GM23338 (cell line): ENCODE measurements at regions not wholly inside any gene's neighbourhood (a gene's known extent, or its start where the extent isn't known, plus 50 kb on each side); places are given as distances from the start of the nearest gene placed in this dataset.

ENCODE experiments used
- ATAC-seq: fragments of 200-7000 bp; cut with Tn5 transposase; 3 replicates; pipeline ENCODE4 v1.9.1; 2020
- DNase-seq: peaks from one replicate; pipeline ENCODE4 v3.0.0-alpha.2; 2015; ENCODE audit warnings: low spot score
- H2AFZ ChIP-seq: fragments of 200-600 bp; sonication (generic); 2 replicates; pipeline ENCODE4 v1.8.0; 2016; ENCODE audit warnings: antibody characterized with exemption, mild to moderate bottlenecking, moderate library complexity
- H3F3A ChIP-seq: fragments of 200-600 bp; sonication (generic); replicated peaks from 2 replicates; pipeline ENCODE4 v1.8.0; 2017; ENCODE audit warnings: antibody characterized with exemption, mixed run types, low read depth
- H3K27ac ChIP-seq: fragments of 200-600 bp; sonication (generic); 2 replicates; pipeline ENCODE4 v1.6.1; 2016; ENCODE audit warnings: low read depth
- H3K27me3 ChIP-seq: fragments of 200-600 bp; sonication (generic); 2 replicates; pipeline ENCODE4 v1.8.0; 2016; ENCODE audit warnings: mild to moderate bottlenecking, mixed run types, moderate library complexity; ENCODE audit not compliant: insufficient read depth
- H3K36me3 ChIP-seq: fragments of 200-600 bp; sonication (generic); 2 replicates; pipeline ENCODE4 v1.8.0; 2016; ENCODE audit warnings: mild to moderate bottlenecking; ENCODE audit not compliant: insufficient read depth
- H3K4me1 ChIP-seq: fragments of 200-600 bp; sonication (generic); 2 replicates; pipeline ENCODE4 v1.8.0; 2016; ENCODE audit warnings: mild to moderate bottlenecking, moderate library complexity; ENCODE audit not compliant: insufficient read depth
- H3K4me2 ChIP-seq: fragments of 200-600 bp; sonication (generic); 2 replicates; pipeline ENCODE4 v1.7.1; 2017; ENCODE audit warnings: mixed run types
- H3K4me3 ChIP-seq: fragments of 200-600 bp; sonication (generic); 2 replicates; pipeline ENCODE4 v1.6.1; 2016; ENCODE audit warnings: mixed run types
- H3K79me2 ChIP-seq: fragments of 200-600 bp; sonication (generic); replicated peaks from 2 replicates; pipeline ENCODE4 v1.8.0; 2017; ENCODE audit warnings: mild to moderate bottlenecking; ENCODE audit not compliant: insufficient read depth
- H3K9me2 ChIP-seq: fragments of 200-600 bp; sonication (generic); 2 replicates; pipeline ENCODE4 v1.8.0; 2017; ENCODE audit not compliant: insufficient read depth
- H4K20me1 ChIP-seq: fragments of 200-600 bp; sonication (generic); replicated peaks from 2 replicates; pipeline ENCODE4 v1.8.0; 2017; ENCODE audit warnings: mild to moderate bottlenecking; ENCODE audit not compliant: insufficient read depth
- H3K27ac Mint-ChIP-seq: 2 replicates; pipeline ENCODE4 v1.8.0; 2020; ENCODE audit warnings: inconsistent platforms, mild to moderate bottlenecking, moderate library complexity, mixed read lengths
- H3K27me3 Mint-ChIP-seq: 3 replicates; pipeline ENCODE4 v1.8.0; 2022; ENCODE audit warnings: low read depth, mild to moderate bottlenecking, moderate library complexity, mixed read lengths, inconsistent platforms; ENCODE audit not compliant: insufficient read depth, poor library complexity
- H3K36me3 Mint-ChIP-seq: 3 replicates; pipeline ENCODE4 v1.8.0; 2021; ENCODE audit warnings: low read depth, mild to moderate bottlenecking, inconsistent platforms, moderate library complexity, mixed read lengths
- H3K4me1 Mint-ChIP-seq: 3 replicates; pipeline ENCODE4 v1.8.0; 2020; ENCODE audit warnings: mild to moderate bottlenecking, inconsistent platforms, mixed read lengths
- H3K4me3 Mint-ChIP-seq: 3 replicates; pipeline ENCODE4 v1.8.0; 2021; ENCODE audit warnings: moderate library complexity, mild to moderate bottlenecking, inconsistent platforms, mixed read lengths
- H3K9me3 Mint-ChIP-seq: 3 replicates; pipeline ENCODE4 v1.8.0; 2020; ENCODE audit warnings: moderate library complexity, mild to moderate bottlenecking, inconsistent platforms, mixed read lengths
- CREB1 ChIP-seq: fragments of 250-450 bp; sonication (Bioruptor Pico); IDR thresholded peaks from 2 replicates; pipeline ENCODE4 v1.5.0; 2020; ENCODE audit warnings: low read depth, mild to moderate bottlenecking, moderate library complexity
- CTCF ChIP-seq, 2 experiments: fragments of 200-600 bp in 1 of 2; sonication (generic) in 1 of 2; conservative IDR thresholded peaks; 2 replicates each; pipeline versions ENCODE4 v1.5.1 to v1.6.1; 2016 to 2017; ENCODE audit warnings: antibody characterized with exemption in 2 of 2, low read depth in 2 of 2, mild to moderate bottlenecking in 2 of 2, moderate library complexity in 1 of 2
- ETS1 ChIP-seq: IDR thresholded peaks from 2 replicates; pipeline ENCODE4 v1.6.1; 2016; ENCODE audit warnings: antibody characterized with exemption
- EZH2 ChIP-seq: fragments of 200-600 bp; sonication (generic); IDR thresholded peaks from one replicate; pipeline ENCODE4 v1.8.0; 2017; ENCODE audit warnings: antibody characterized with exemption, mild to moderate bottlenecking, low read depth; ENCODE audit not compliant: unreplicated experiment
- EZH2phosphoT487 ChIP-seq: fragments of 200-600 bp; sonication (generic); IDR thresholded peaks from one replicate; pipeline ENCODE4 v1.8.1; 2018; ENCODE audit warnings: antibody characterized with exemption; ENCODE audit not compliant: unreplicated experiment
- JUNB ChIP-seq: IDR thresholded peaks from one replicate; pipeline ENCODE4 v1.6.1; 2016; ENCODE audit warnings: antibody characterized with exemption; ENCODE audit not compliant: unreplicated experiment
- NANOG ChIP-seq: IDR thresholded peaks from 2 replicates; pipeline ENCODE4 v1.6.1; 2016; ENCODE audit warnings: antibody characterized with exemption, borderline replicate concordance
- POLR2AphosphoS5 ChIP-seq: IDR thresholded peaks from 2 replicates; pipeline ENCODE4 v1.6.1; 2016; ENCODE audit warnings: antibody characterized with exemption, low read depth
- REST ChIP-seq: IDR thresholded peaks from one replicate; pipeline ENCODE4 v1.6.1; 2018; ENCODE audit warnings: antibody characterized with exemption; ENCODE audit not compliant: unreplicated experiment
- STAT1 ChIP-seq: IDR thresholded peaks from one replicate; pipeline ENCODE4 v1.6.1; 2016; ENCODE audit warnings: antibody characterized with exemption; ENCODE audit not compliant: unreplicated experiment
- ZNF114 ChIP-seq: fragments of 250-450 bp; sonication (Bioruptor Pico); IDR thresholded peaks from 2 replicates; pipeline ENCODE4 v1.5.0; 2020; ENCODE audit warnings: mild to moderate bottlenecking, moderate library complexity
- ZNF331 ChIP-seq: fragments of 250-450 bp; sonication (Bioruptor Pico); IDR thresholded peaks from 2 replicates; pipeline ENCODE4 v1.5.0; 2020; ENCODE audit warnings: low read depth, mild to moderate bottlenecking, moderate library complexity
- ZNF462 ChIP-seq: fragments of 250-450 bp; sonication (Bioruptor Pico); IDR thresholded peaks from 2 replicates; pipeline ENCODE4 v1.5.0; 2020; ENCODE audit warnings: mild to moderate bottlenecking, moderate library complexity

GRCh38 chr4:129328162-129328561 lies 232.2 kb downstream of the C4orf33 start:
- H4K20me1 ChIP-seq: no peaks in the 10 kb centered on the region
- Mint-ChIP-seq H3K4me1 (peaks cover 6% of the 10 kb centered on the region; the same call in 2 of the 3 replicates), H3K4me3 (no peak overlapping the region), H3K27ac (no peak overlapping the region), H3K27me3 (no peaks in the 10 kb centered on the region), H3K9me3 (peaks cover 7% of the 10 kb centered on the region; the same call in 2 of the 3 replicates), H3K36me3 (no peaks in the 10 kb centered on the region)
- ATAC-seq: no peak
- no peak overlapping the region for H3K27ac ChIP-seq
- no peaks in the 10 kb centered on the region for H3K27me3 ChIP-seq
- H3K79me2 ChIP-seq: no peaks in the 10 kb centered on the region
- H3F3A ChIP-seq: no peaks in the 10 kb centered on the region
- H3K4me3 ChIP-seq: no peak overlapping the region
- H3K4me2 ChIP-seq: no peak overlapping the region
- H3K4me1 ChIP-seq: peaks cover 2% of the 10 kb centered on the region; the same call in 1 of the 2 replicates
- no peaks in the 10 kb centered on the region for H3K36me3 ChIP-seq
- no peak for DNase-seq
- no peaks in the 10 kb centered on the region; the same call in 1 of the 2 replicates for H3K9me2 ChIP-seq
- TF ChIP-seq REST (no peak), ZNF462 (CRISPR knock-in tag) (no peak), CREB1 (CRISPR knock-in tag) (no peak), JUNB (no peak), ETS1 (no peak), CTCF (conservative IDR thresholded peaks at IDR 0.05; ENCODE audit: low read depth in 2 of 2) (no peak), EZH2phosphoT487 (no peak), EZH2 (no peak), NANOG (no peak), STAT1 (no peak), ZNF331 (CRISPR knock-in tag) (no peak), ZNF114 (no peak), POLR2AphosphoS5 (no peak)
- H2AFZ ChIP-seq: no peak overlapping the region
